ENCODE measurements at regions not wholly inside any gene's neighbourhood (a gene's known extent, or its start where the extent isn't known, plus 50 kb on each side); places are given as distances from the start of the nearest gene placed in this dataset.

GRCh38 chr3:31043184-31043819 lies 148.8 kb upstream of the GADL1 start:
- DNase-seq (ENCODE audit: extremely low spot score, insufficient read length, low read depth) (no peak), FAIRE-seq (no peak)

DNA sequence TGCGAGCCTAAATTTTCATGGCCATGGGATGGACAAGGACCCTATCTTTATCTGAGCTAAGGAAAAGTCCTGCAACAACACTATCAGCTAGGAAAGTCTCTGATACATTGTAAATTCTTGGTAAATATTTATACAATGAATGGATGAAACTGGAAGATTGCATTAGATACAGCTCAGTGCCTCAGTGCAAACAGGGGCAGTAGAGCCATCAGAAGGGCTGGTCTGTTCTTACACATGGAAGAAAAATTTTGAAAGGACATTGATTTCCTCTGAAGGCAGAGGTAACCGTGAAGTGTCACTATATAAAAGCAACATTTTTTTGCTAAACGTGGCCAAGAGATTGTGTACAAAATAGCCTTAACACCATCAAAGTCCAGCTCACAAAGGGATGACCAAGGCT lies 153.2 kb upstream of the GADL1 start:
- no peak for FAIRE-seq

GRCh38 chr3:31048143-31048542 lies 153.7 kb upstream of the GADL1 start:
- no peak for DNase-seq (ENCODE audit: extremely low spot score, insufficient read length, low read depth)
- FAIRE-seq, result no peak

More for the DNA sequence above, 153.2 kb upstream of the GADL1 start:
- DNase-seq (ENCODE audit: extremely low spot score, insufficient read length, low read depth), result no peak

DNA sequence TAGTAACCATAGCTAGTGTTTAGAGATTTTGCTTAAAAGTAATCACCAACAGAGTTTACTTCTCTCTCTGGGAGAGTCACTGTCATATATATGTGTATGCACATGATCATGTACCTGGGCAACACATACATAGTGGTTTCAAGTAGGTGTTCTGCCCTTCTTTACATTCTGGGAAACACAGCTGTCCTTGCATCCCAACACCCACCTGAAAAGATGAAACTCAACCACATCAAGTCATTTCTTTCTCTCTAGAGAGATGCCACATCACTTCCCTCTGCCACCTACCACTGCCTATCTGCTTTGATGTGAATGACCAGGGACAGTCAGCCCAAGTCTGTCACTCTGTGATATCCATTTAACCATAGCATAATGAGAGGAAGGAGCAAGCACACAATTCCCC lies 155.8 kb upstream of the GADL1 start:
- FAIRE-seq (no peak), DNase-seq (ENCODE audit: extremely low spot score, insufficient read length, low read depth) (no peak)

GRCh38 chr3:31051226-31051625 lies 156.8 kb upstream of the GADL1 start:
- DNase-seq (ENCODE audit: extremely low spot score, insufficient read length, low read depth) (no peak), FAIRE-seq (no peak)

- FAIRE-seq (no peak), DNase-seq (ENCODE audit: extremely low spot score, insufficient read length, low read depth) (no peak)
Measured at GRCh38 chr3:31053299-31053698, 158.8 kb upstream of the GADL1 start.

DNA sequence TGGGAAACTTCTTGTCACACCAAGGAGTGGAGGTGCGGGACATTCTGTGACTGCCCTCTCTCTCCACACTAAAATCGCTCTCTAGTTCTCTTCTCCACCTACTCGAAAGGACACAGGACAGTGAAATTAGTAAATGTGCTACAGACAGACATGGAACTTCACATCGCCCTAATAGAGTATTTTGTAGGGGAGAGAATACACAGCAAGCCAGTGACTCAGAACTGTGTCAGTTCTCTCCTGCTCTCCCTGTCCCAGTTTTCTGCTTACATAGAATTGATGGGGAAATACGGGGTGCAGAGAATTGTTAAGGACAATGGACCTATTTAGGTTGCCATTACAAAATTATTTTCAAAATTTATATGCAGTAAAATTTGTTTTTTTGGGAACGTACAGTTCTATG lies 159.6 kb upstream of the GADL1 start:
- DNase-seq (ENCODE audit: extremely low spot score, insufficient read length, low read depth) (no peak), FAIRE-seq (no peak)

DNA sequence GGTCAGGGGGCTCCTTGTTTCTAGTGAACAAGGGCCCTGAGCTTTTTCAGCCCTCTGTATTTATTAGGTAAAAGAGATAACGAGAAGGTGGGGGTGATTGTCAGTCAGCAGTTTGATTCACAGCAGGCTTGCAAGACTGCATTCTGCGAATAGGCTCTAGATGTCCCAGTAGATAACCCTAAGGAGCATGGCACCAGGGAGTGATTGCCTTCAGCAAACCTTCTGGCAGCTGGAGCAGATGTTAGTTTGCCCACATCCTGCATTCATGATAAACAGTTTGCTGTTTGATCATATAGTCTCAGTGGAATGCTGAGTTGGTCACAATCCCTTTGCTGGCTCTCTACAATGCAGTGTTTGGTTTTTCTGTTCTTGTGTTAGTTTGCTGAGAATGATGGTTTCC lies 161.3 kb upstream of the GADL1 start:
- FAIRE-seq (no peak), DNase-seq (ENCODE audit: extremely low spot score, insufficient read length, low read depth) (no peak)

GRCh38 chr3:31057891-31058290 lies 163.4 kb upstream of the GADL1 start:
- FAIRE-seq (no peak), DNase-seq (ENCODE audit: extremely low spot score, insufficient read length, low read depth) (no peak)

DNA sequence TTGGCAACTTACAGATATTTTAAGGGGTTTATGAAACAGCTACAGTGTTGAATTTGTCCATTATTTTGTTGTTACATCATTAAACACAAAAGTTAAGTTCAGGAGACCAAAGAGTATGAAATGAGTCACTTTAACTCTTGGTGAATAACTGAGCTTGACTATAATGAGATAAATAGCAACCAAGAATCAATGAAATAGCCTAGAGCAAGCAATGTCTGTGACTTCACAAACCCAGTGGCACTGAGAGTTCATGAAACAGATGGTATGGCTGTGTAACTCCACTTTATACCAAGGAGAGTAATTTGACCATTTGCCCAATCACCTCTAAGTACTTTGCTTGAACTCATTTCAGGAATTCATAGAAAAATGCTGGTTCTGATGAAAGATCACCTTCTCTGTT lies 169.6 kb upstream of the GADL1 start:
- no peak for DNase-seq (ENCODE audit: extremely low spot score, insufficient read length, low read depth)
- no peak for FAIRE-seq

- FAIRE-seq (no peak), DNase-seq (ENCODE audit: extremely low spot score, insufficient read length, low read depth) (no peak)
Measured at GRCh38 chr3:31065765-31066164, 171.3 kb upstream of the GADL1 start.

DNA sequence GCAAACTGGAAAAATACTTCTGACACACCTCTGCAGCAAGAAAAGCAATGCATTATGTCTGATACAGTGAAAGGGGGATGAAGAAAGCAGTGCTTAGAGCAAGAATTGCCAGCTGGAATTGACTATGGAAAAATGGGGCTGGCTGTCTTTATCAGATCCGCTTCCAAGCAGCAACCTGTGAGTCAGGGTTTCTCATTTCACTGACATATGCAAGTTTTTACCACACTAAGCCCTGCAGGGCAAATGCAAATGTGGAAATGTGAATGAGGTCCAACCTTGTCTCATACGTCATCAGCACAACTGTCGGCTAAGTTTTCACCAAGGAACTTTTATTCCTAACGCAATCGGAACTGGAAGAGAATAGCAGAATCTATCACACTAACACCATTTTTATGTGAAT lies 172.5 kb upstream of the GADL1 start:
- no peak for FAIRE-seq

GRCh38 chr3:31075471-31075870 lies 181.0 kb upstream of the GADL1 start:
- no peak for DNase-seq (ENCODE audit: extremely low spot score, insufficient read length, low read depth)
- no peak for FAIRE-seq

More for the DNA sequence above, 172.5 kb upstream of the GADL1 start:
- DNase-seq (ENCODE audit: extremely low spot score, insufficient read length, low read depth), result no peak

- no peak for FAIRE-seq
- no peak for DNase-seq (ENCODE audit: extremely low spot score, insufficient read length, low read depth)
Measured at GRCh38 chr3:31075876-31076275, 181.4 kb upstream of the GADL1 start.

DNA sequence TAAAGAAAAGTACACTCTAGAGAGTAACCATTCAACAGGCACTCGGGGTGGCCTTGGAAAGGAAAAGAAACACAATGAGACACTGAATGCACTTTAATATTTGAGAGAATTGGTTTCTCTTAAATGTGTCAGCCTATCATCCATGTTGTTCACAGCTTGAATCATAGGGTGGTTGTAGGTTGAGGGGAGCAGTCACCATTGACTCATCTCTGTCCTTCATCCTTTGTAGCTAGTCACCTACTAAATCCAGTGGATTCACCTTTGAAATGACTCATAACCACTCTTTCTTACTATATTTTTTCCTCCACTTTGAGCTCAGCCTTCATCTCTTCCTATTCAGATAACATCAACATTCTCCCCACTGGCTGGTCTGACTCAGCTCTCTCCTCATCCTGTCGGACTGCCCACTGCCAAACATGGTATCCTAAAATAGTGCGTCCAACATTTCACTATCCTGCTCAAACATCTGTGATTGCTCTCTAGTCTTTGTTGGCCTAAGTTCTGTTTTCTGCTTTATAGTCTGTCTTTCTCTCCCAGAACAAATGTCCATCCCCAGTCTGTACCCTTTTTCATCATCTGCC lies 182.7 kb upstream of the GADL1 start:
- no peak for FAIRE-seq
- no peak for DNase-seq (ENCODE audit: extremely low spot score, insufficient read length, low read depth)

DNA sequence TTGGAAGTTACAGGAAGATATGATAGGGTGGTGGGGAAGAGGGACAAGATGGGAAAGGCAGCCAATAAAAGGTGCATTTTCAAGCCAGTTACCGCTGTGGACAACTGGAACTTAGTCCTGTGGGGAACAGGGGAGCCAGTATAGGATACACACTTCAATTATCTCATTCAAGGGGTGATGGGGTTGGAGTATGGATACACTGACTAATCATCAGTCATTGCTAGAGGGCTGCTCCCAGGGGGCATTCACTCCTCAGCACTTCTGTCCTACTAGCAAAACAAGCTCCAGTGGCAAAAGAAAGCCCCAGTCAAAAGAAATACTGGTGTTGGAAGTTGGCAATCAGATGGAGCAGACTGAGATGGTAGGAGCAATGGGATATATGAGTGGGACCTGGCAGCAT lies 183.4 kb upstream of the GADL1 start:
- FAIRE-seq (no peak), DNase-seq (ENCODE audit: extremely low spot score, insufficient read length, low read depth) (no peak)

DNA sequence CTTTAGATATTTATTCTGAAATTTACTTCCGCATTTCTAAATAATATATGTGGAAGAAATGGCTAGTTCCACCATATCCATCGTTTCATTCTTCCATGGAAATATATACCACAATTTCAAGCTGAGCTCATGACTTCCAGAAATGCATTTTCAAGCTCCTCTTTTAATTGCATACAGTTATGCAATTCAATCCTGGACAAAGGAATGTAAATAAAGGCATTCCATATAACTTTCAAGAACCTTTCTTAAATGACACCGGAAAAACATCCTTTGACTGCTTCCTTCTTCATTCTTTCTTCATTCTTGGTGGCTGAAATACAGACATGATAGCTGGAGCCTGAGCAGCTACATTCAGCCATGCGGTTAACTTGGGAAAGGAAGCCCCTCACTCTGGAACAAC lies 185.2 kb upstream of the GADL1 start:
- DNase-seq (ENCODE audit: extremely low spot score, insufficient read length, low read depth), result no peak
- FAIRE-seq, result no peak

DNA sequence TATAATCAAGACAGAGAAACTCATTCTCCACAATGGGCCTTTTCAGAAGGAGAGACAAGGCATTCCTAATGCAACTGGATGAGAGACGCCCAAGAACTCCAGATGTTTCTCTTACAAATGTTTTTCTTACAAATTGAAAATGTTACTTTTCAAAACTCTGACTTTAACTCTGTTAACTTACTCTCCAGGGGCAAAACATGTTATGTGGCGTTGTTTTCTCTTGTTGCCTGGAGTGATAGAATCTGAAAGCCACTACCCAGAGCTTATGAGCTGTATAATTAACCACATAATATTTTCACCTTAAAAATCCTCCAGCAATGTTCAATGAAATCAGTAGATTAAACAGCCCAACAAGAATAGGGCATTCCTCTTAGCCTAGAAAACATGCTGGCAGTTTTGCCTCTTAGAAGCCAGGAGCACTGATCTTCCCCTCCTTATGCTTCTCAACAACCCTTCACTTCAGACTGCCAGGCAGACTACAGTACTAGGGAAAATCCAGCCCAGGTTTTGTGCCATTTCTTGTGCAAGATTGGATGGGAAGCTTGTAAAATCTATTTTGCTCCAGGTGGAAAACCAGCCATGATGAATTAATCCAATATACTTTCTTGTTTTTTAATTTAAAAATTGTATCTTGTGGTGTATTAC lies 186.7 kb upstream of the GADL1 start:
- FAIRE-seq (no peak), DNase-seq (ENCODE audit: extremely low spot score, insufficient read length, low read depth) (no peak)

DNA sequence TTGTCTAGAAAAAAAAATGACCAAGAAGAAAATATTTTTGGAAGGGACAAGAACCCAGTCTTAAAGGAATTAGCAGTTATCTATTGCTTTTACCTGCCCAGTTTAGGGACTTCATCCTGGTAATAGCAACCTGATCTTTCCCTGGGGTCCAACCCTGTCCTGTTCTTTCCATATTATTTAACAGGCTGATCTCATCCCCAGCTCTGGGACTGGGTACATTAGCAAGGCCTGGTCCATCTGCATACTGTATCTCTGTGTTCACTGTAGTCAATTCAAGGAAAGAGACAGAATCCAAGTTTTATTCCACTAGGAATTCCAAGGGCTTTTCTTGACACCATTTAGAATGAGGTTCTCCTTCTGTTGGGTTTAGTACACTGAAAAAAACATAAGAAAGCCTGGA lies 191.7 kb upstream of the GADL1 start:
- no peak for FAIRE-seq
- DNase-seq (ENCODE audit: extremely low spot score, insufficient read length, low read depth), result no peak

GRCh38 chr3:31086698-31087097 lies 192.2 kb upstream of the GADL1 start:
- no peak for DNase-seq (ENCODE audit: extremely low spot score, insufficient read length, low read depth)
- FAIRE-seq, result no peak

DNA sequence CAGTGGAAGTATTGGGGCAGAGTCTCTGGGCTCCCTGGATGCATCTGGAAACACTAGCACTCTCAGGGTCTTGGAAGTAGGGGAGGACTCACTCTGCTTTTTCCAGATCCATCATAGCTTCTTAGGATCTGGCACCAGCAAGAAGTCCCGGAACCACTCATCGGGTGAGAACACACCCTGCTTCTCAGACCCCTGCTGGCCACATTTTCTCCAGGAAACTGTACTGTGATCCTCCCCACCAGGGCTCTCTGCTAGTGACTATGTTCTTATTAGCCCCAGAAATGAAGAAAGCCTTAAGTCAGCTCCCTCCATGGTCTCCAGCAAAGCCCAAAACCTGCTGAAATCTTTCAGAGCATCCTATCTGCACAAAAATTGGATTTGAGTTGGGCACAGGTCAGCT lies 197.3 kb upstream of the GADL1 start:
- no peak for FAIRE-seq
- DNase-seq (ENCODE audit: extremely low spot score, insufficient read length, low read depth), result no peak
